Neural cell (in vitro differentiated cells): ENCODE measurements at regions not wholly inside any gene's neighbourhood (a gene's known extent, or its start where the extent isn't known, plus 50 kb on each side); places are given as distances from the start of the nearest gene placed in this dataset.

Source experiments
- H2AFZ ChIP-seq: fragments of 200-600, 300-800 bp; sonication (generic), shearing (Covaris generic); 2 replicates; pipeline ENCODE4 v1.6.0; 2014; ENCODE audit warnings: low read depth, mild to moderate bottlenecking, antibody characterized with exemption, low read length, moderate library complexity
- H3F3A ChIP-seq: fragments of 200-600 bp; shearing (Covaris generic); 2 replicates; pipeline ENCODE4 v1.6.1; 2016; ENCODE audit warnings: mild to moderate bottlenecking, moderate library complexity, mixed read lengths, antibody characterized with exemption, low read length; ENCODE audit not compliant: insufficient read depth, poor library complexity, severe bottlenecking
- H3K27ac ChIP-seq: fragments of 200-600, 300-800 bp; sonication (generic), shearing (Covaris generic); 2 replicates; pipeline ENCODE4 v1.5.1; 2014; ENCODE audit warnings: mild to moderate bottlenecking, low read length, moderate library complexity
- H3K27me3 ChIP-seq: fragments of 300-800, 200-600 bp; sonication (generic), shearing (Covaris generic); 2 replicates; pipeline ENCODE4 v1.6.0; 2014; ENCODE audit warnings: mild to moderate bottlenecking, low read depth, low read length, moderate library complexity; ENCODE audit not compliant: insufficient read depth
- H3K36me3 ChIP-seq: fragments of 300-800, 200-600 bp; sonication (generic), shearing (Covaris generic); 2 replicates; pipeline ENCODE4 v1.5.1; 2014; ENCODE audit warnings: mild to moderate bottlenecking, antibody characterized with exemption, low read length, moderate library complexity; ENCODE audit not compliant: insufficient read depth
- H3K4me2 ChIP-seq: fragments of 300-800, 200-600 bp; sonication (generic), shearing (Covaris generic); 2 replicates; pipeline ENCODE4 v1.6.0; 2014; ENCODE audit warnings: mild to moderate bottlenecking, low read length
- H3K4me3 ChIP-seq: fragments of 300-800, 200-600 bp; sonication (generic), shearing (Covaris generic); 2 replicates; pipeline ENCODE4 v1.5.1; 2014; ENCODE audit warnings: mild to moderate bottlenecking, low read length, moderate library complexity
- H3K79me2 ChIP-seq: fragments of 200-600 bp; shearing (Covaris generic); replicated peaks from 2 replicates; pipeline ENCODE4 v1.6.0; 2014; ENCODE audit warnings: mild to moderate bottlenecking, low read length, moderate library complexity; ENCODE audit not compliant: insufficient read depth
- H3K9ac ChIP-seq: fragments of 300-800, 200-600 bp; sonication (generic), shearing (Covaris generic); 2 replicates; pipeline ENCODE4 v1.6.1; 2016; ENCODE audit warnings: mild to moderate bottlenecking, low read length, mixed read lengths
- H3K9me2 ChIP-seq: fragments of 200-600 bp; shearing (Covaris generic); 2 replicates; pipeline ENCODE4 v1.6.1; 2016; ENCODE audit warnings: mild to moderate bottlenecking, low read length, mixed read lengths; ENCODE audit not compliant: insufficient read depth
- H3K9me3 ChIP-seq: fragments of 200-600, 300-800 bp; sonication (generic), shearing (Covaris generic); 2 replicates; pipeline ENCODE4 v1.6.1; 2016; ENCODE audit warnings: mild to moderate bottlenecking, mixed run types, low read length, moderate library complexity, mixed read lengths
- H4K20me1 ChIP-seq: fragments of 200-600 bp; shearing (Covaris generic); 2 replicates; pipeline ENCODE4 v1.6.1; 2016; ENCODE audit warnings: mild to moderate bottlenecking, mixed run types; ENCODE audit not compliant: insufficient read depth
- EP300 ChIP-seq: fragments of 450-650 bp; conservative IDR thresholded peaks from 2 replicates; pipeline ENCODE4 v1.6.1; 2014; ENCODE audit warnings: antibody characterized with exemption, mild to moderate bottlenecking, moderate library complexity; ENCODE audit not compliant: poor library complexity, severe bottlenecking
- EZH2 ChIP-seq: fragments of 200-600, 300-800 bp; shearing (Covaris generic), sonication (generic); IDR thresholded peaks from 2 replicates; pipeline ENCODE4 v1.6.1; 2014; ENCODE audit warnings: antibody characterized with exemption, low read length, borderline replicate concordance, mild to moderate bottlenecking; ENCODE audit not compliant: insufficient read depth, poor library complexity, severe bottlenecking
- MXI1 ChIP-seq: fragments of 450-650 bp; conservative IDR thresholded peaks from 2 replicates; pipeline ENCODE4 v1.6.1; 2014; ENCODE audit warnings: antibody characterized with exemption, mild to moderate bottlenecking; ENCODE audit not compliant: poor library complexity, severe bottlenecking
- POLR2AphosphoS5 ChIP-seq: IDR thresholded peaks from 2 replicates; pipeline ENCODE4 v1.6.1; 2012
- RAD21 ChIP-seq: fragments of 450-650 bp; conservative IDR thresholded peaks from 2 replicates; pipeline ENCODE4 v1.6.1; 2014; ENCODE audit warnings: antibody characterized with exemption, mild to moderate bottlenecking, moderate library complexity
- SMC3 ChIP-seq: fragments of 450-650 bp; conservative IDR thresholded peaks from 2 replicates; pipeline ENCODE4 v1.6.1; 2014; ENCODE audit warnings: antibody characterized with exemption, mild to moderate bottlenecking, moderate library complexity; ENCODE audit not compliant: poor library complexity
- TAF1 ChIP-seq: IDR thresholded peaks from 2 replicates; pipeline ENCODE4 v1.6.1; 2012; ENCODE audit warnings: low read depth
- TF ChIP-seq, protein P1 (sequence below): fragments of 450-650 bp; IDR thresholded peaks from 2 replicates; pipeline ENCODE4 v1.5.1; 2014; ENCODE audit warnings: antibody characterized with exemption, mild to moderate bottlenecking, moderate library complexity; ENCODE audit not compliant: poor library complexity, severe bottlenecking
- TF ChIP-seq, protein P2 (sequence below): IDR thresholded peaks from 2 replicates; pipeline ENCODE4 v1.6.1; 2012; ENCODE audit warnings: borderline replicate concordance

DNA sequence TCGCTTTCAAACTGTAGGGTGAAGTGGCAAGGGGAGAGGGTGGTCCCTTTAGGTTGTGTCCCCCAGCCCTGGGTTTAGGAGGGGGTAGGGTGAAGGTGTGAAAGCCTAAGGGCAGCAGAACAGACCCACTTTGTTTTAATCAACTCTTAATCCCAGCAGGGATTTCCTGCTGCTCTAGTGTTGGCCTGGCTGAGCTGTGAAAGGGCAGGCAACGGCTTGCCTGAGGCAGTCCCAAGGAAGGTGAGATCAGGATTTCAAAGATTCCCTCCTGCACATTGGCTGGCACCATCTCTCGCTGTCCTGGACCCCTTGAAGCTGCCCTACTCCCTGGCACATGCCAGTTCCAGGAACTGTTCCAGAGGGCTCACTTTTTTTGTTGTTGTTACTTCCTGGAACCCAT lies 221.3 kb downstream of the INSC start:
- Histone ChIP-seq H3K9ac (no peak overlapping the region), H3K27ac (no peak overlapping the region), H3K4me3 (no peak overlapping the region), H3K79me2 (no peaks in the 10 kb centered on the region), H3K4me2 (no peak overlapping the region), H2AFZ (no peak overlapping the region), H3F3A (no peaks in the 10 kb centered on the region), H3K9me3 (no peaks in the 10 kb centered on the region), H3K27me3 (no peaks in the 10 kb centered on the region), H3K36me3 (no peaks in the 10 kb centered on the region), H4K20me1 (no peaks in the 10 kb centered on the region), H3K9me2 (no peaks in the 10 kb centered on the region)
- TF ChIP-seq MXI1: no peak
- no peak for TF ChIP-seq TAF1
- TF ChIP-seq RAD21: no peak
- TF ChIP-seq, protein P1, sequence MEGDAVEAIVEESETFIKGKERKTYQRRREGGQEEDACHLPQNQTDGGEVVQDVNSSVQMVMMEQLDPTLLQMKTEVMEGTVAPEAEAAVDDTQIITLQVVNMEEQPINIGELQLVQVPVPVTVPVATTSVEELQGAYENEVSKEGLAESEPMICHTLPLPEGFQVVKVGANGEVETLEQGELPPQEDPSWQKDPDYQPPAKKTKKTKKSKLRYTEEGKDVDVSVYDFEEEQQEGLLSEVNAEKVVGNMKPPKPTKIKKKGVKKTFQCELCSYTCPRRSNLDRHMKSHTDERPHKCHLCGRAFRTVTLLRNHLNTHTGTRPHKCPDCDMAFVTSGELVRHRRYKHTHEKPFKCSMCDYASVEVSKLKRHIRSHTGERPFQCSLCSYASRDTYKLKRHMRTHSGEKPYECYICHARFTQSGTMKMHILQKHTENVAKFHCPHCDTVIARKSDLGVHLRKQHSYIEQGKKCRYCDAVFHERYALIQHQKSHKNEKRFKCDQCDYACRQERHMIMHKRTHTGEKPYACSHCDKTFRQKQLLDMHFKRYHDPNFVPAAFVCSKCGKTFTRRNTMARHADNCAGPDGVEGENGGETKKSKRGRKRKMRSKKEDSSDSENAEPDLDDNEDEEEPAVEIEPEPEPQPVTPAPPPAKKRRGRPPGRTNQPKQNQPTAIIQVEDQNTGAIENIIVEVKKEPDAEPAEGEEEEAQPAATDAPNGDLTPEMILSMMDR: no peak
- no peak for TF ChIP-seq EP300
- TF ChIP-seq, protein P2, sequence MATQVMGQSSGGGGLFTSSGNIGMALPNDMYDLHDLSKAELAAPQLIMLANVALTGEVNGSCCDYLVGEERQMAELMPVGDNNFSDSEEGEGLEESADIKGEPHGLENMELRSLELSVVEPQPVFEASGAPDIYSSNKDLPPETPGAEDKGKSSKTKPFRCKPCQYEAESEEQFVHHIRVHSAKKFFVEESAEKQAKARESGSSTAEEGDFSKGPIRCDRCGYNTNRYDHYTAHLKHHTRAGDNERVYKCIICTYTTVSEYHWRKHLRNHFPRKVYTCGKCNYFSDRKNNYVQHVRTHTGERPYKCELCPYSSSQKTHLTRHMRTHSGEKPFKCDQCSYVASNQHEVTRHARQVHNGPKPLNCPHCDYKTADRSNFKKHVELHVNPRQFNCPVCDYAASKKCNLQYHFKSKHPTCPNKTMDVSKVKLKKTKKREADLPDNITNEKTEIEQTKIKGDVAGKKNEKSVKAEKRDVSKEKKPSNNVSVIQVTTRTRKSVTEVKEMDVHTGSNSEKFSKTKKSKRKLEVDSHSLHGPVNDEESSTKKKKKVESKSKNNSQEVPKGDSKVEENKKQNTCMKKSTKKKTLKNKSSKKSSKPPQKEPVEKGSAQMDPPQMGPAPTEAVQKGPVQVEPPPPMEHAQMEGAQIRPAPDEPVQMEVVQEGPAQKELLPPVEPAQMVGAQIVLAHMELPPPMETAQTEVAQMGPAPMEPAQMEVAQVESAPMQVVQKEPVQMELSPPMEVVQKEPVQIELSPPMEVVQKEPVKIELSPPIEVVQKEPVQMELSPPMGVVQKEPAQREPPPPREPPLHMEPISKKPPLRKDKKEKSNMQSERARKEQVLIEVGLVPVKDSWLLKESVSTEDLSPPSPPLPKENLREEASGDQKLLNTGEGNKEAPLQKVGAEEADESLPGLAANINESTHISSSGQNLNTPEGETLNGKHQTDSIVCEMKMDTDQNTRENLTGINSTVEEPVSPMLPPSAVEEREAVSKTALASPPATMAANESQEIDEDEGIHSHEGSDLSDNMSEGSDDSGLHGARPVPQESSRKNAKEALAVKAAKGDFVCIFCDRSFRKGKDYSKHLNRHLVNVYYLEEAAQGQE: no peak
- no peak for TF ChIP-seq POLR2AphosphoS5
- TF ChIP-seq EZH2: no peak
- no peak for TF ChIP-seq SMC3

DNA sequence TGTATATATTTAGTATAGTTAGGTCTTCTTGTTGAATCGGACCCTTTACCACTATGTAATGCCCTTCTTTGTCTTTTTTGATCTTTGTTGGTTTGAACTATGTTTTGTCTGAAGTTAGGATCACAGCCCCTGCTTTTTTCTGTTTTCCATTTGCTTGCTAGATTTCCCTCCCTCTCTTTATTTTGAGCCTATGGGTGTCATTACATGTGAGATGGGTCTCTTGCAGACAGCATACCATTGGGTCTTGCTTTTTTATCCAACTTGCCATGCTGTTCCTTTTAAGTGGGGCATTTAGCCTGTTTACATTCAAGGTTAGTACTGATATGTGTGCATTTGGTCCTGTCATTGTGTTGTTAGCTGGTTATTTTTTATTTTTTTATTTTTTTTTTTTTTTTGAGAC lies 224.6 kb downstream of the INSC start:
- Histone ChIP-seq H3K9ac (no peak overlapping the region), H3K79me2 (no peaks in the 10 kb centered on the region), H3K4me2 (no peak overlapping the region), H3K4me3 (no peak overlapping the region), H3K27me3 (no peaks in the 10 kb centered on the region), H3K36me3 (no peaks in the 10 kb centered on the region), H4K20me1 (no peaks in the 10 kb centered on the region), H3K9me2 (no peaks in the 10 kb centered on the region), H3F3A (no peaks in the 10 kb centered on the region), H3K9me3 (no peaks in the 10 kb centered on the region), H3K27ac (no peak overlapping the region), H2AFZ (no peak overlapping the region)
- TF ChIP-seq TAF1 (no peak), RAD21 (no peak)

DNA sequence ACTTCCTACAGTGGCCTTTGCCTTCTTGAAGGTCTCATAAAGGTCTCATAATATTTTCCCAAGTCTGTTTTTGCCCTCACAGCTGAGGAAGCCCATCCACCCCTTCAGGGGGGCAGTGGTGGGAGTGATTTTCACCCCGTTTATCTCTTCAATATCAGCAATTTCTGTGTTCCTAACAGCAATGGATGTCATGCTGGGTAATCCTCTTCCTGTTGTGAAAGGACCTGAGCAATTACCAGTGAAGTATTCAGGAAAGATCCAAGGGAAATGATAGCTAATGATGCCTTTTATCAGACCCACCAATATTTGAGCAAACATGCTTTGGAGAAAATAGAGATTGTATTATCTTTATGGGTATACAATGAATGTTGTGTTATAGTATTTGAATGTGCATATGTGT lies 226.9 kb downstream of the INSC start:
- Histone ChIP-seq H3K4me3 (no peak overlapping the region), H3K9me2 (no peaks in the 10 kb centered on the region), H3K9ac (no peak overlapping the region), H3F3A (no peaks in the 10 kb centered on the region), H3K4me2 (no peak overlapping the region), H3K9me3 (no peaks in the 10 kb centered on the region), H4K20me1 (no peaks in the 10 kb centered on the region), H3K79me2 (no peaks in the 10 kb centered on the region), H3K27ac (no peak overlapping the region), H3K36me3 (no peaks in the 10 kb centered on the region), H2AFZ (no peak overlapping the region), H3K27me3 (no peaks in the 10 kb centered on the region)
- peak; percentile 26 for TF ChIP-seq EP300
- TF ChIP-seq, protein P2: peak; percentile 86
- peak; percentile 89 for TF ChIP-seq POLR2AphosphoS5
- no peak for TF ChIP-seq TAF1
- TF ChIP-seq, protein P1: no peak
